PC-3 (cell line): ENCODE measurements at regions not wholly inside any gene's neighbourhood (a gene's known extent, or its start where the extent isn't known, plus 50 kb on each side); places are given as distances from the start of the nearest gene placed in this dataset.

Experiments
- ATAC-seq: fragments of 200-7000 bp; cut with Tn5 transposase; 2 replicates; pipeline ENCODE4 v1.9.1; 2020; ENCODE audit warnings: mild to moderate bottlenecking, moderate library complexity
- BruUV-seq: library from RNA; stranded (reverse); fragments of 400-500 nt; replicated peaks from 2 replicates; lab custom pipeline; 2021; lab: Mats Ljungman, UMichigan
- CTCF ChIA-PET: fragments of 300-600 bp; sonication (Branson Sonifier 250); formaldehyde crosslinking; loops from one replicate; lab custom pipeline; 2022; ENCODE audit warnings: antibody characterized with exemption; lab: Charles Lee
- POLR2A ChIA-PET: fragments of 300-600 bp; sonication (Branson Sonifier 250); formaldehyde crosslinking; loops from one replicate; lab custom pipeline; 2022; ENCODE audit warnings: antibody characterized with exemption; ENCODE audit not compliant: unreplicated experiment; lab: Charles Lee
- DNase-seq: peaks from one replicate; pipeline ENCODE4 v3.0.0-alpha.2; 2015
- H2AFZ ChIP-seq: fragments of 300-600 bp; sonication (generic); 2 replicates; pipeline ENCODE4 v1.6.0; 2016; ENCODE audit warnings: antibody characterized with exemption, low read length
- H3F3A ChIP-seq: fragments of 300-600 bp; sonication (generic); one replicate; pipeline ENCODE4 v1.6.0; 2017; ENCODE audit warnings: antibody characterized with exemption, low read length, control low read depth, mild to moderate bottlenecking; ENCODE audit not compliant: unreplicated experiment
- H3K27ac ChIP-seq: fragments of 300-600 bp; sonication (generic); 2 replicates; pipeline ENCODE4 v1.5.1; 2016; ENCODE audit warnings: mild to moderate bottlenecking, low read length
- H3K27me3 ChIP-seq: fragments of 300-600 bp; sonication (generic); 2 replicates; pipeline ENCODE4 v1.6.1; 2016; ENCODE audit warnings: low read length, mixed read lengths
- H3K36me3 ChIP-seq: fragments of 300-600 bp; sonication (generic); 2 replicates; pipeline ENCODE4 v1.6.1; 2016; ENCODE audit warnings: low read depth, mixed run types, low read length, mixed read lengths
- H3K4me1 ChIP-seq: fragments of 300-600 bp; sonication (generic); 2 replicates; pipeline ENCODE4 v1.5.1; 2016; ENCODE audit warnings: low read length; ENCODE audit not compliant: insufficient read depth
- H3K4me2 ChIP-seq: fragments of 300-600 bp; sonication (generic); 2 replicates; pipeline ENCODE4 v1.6.0; 2016; ENCODE audit warnings: low read length
- H3K4me3 ChIP-seq: fragments of 300-600 bp; sonication (generic); 2 replicates; pipeline ENCODE4 v1.5.1; 2016; ENCODE audit warnings: mild to moderate bottlenecking, low read length, mixed read lengths
- H3K79me2 ChIP-seq: fragments of 300-600 bp; sonication (generic); 2 replicates; pipeline ENCODE4 v1.6.1; 2017; ENCODE audit warnings: low read length, mixed read lengths
- H3K9ac ChIP-seq: fragments of 300-600 bp; sonication (generic); 2 replicates; pipeline ENCODE4 v1.6.0; 2016; ENCODE audit warnings: mild to moderate bottlenecking, low read length
- H3K9me2 ChIP-seq: fragments of 300-600 bp; sonication (generic); replicated peaks from 2 replicates; pipeline ENCODE4 v1.6.1; 2016; ENCODE audit warnings: mixed run types, low read length, mixed read lengths
- H3K9me3 ChIP-seq: fragments of 300-600 bp; sonication (generic); 2 replicates; pipeline ENCODE4 v1.6.1; 2016; ENCODE audit warnings: low read length, mixed read lengths
- H4K20me1 ChIP-seq: fragments of 300-600 bp; sonication (generic); 2 replicates; pipeline ENCODE4 v1.6.1; 2016; ENCODE audit warnings: low read length, mixed read lengths
- EZH2 ChIP-seq: fragments of 300-600 bp; sonication (generic); IDR thresholded peaks from one replicate; pipeline ENCODE4 v1.6.1; 2017; ENCODE audit warnings: antibody characterized with exemption, mild to moderate bottlenecking, low read length; ENCODE audit not compliant: unreplicated experiment
- EZH2phosphoT487 ChIP-seq: fragments of 300-600 bp; sonication (generic); IDR thresholded peaks from 2 replicates; pipeline ENCODE4 v1.6.1; 2018; ENCODE audit warnings: mild to moderate bottlenecking, antibody characterized with exemption, low read length, borderline replicate concordance
- intact Hi-C: fragments of 100-400 bp; cut with micrococcal nuclease; formaldehyde crosslinking; loops from 2 replicates; pipeline ENCODE4 v1.9.0; 2023
- TF ChIP-seq, protein P1 (sequence below): fragments of 300-600 bp; sonication (generic); conservative IDR thresholded peaks from 2 replicates; pipeline ENCODE4 v1.5.1; 2017; ENCODE audit warnings: antibody characterized with exemption, low read depth, mild to moderate bottlenecking, low read length

DNA sequence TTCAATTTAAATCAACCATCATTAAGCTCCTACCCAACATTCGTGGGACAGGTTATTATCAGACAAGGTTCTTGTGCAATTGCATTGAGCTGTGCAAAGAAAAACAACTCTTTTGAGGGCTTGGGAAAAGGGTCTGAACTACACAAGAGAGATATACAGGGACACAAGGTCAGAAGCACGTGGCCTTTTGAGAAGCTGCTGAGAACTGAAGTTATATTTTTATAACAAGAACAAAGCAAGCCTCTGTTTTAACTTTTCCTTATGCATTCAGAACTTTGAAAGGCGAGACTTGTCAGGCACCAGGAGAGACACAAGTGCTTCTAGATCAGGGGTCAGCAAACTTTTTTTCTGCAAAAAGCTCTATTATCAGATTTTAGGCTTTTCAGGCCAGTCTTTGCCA is 274.8 kb upstream of the VCX start:
- no peaks in the 10 kb centered on the region for H4K20me1 ChIP-seq
- 0 out of 2 replicates have a peak, but pooled peaks cover 11% of the 10 kb centered on the region for H3K27me3 ChIP-seq
- DNase-seq, result no peak
- H3K79me2 ChIP-seq, result no peaks in the 10 kb centered on the region
- H3K36me3 ChIP-seq, result no peaks in the 10 kb centered on the region
- no peak overlapping the region for H2AFZ ChIP-seq
- H3K4me3 ChIP-seq, result no peak overlapping the region
- POLR2A ChIA-PET, result no interaction called here
- BruUV-seq, result no TSS peak
- no peaks in the 10 kb centered on the region for H3F3A ChIP-seq
- intact Hi-C loops, result no loop called here
- H3K9me3 ChIP-seq, result no peaks in the 10 kb centered on the region
- CTCF ChIA-PET, result no interaction called here
- no peak for ATAC-seq
- no peaks in the 10 kb centered on the region for H3K9me2 ChIP-seq
- no peak overlapping the region for H3K9ac ChIP-seq
- no peaks in the 10 kb centered on the region for H3K4me1 ChIP-seq
- TF ChIP-seq EZH2phosphoT487 (no peak), EZH2 (no peak)
- TF ChIP-seq, protein P1, sequence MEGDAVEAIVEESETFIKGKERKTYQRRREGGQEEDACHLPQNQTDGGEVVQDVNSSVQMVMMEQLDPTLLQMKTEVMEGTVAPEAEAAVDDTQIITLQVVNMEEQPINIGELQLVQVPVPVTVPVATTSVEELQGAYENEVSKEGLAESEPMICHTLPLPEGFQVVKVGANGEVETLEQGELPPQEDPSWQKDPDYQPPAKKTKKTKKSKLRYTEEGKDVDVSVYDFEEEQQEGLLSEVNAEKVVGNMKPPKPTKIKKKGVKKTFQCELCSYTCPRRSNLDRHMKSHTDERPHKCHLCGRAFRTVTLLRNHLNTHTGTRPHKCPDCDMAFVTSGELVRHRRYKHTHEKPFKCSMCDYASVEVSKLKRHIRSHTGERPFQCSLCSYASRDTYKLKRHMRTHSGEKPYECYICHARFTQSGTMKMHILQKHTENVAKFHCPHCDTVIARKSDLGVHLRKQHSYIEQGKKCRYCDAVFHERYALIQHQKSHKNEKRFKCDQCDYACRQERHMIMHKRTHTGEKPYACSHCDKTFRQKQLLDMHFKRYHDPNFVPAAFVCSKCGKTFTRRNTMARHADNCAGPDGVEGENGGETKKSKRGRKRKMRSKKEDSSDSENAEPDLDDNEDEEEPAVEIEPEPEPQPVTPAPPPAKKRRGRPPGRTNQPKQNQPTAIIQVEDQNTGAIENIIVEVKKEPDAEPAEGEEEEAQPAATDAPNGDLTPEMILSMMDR, result no peak
- H3K27ac ChIP-seq, result no peak overlapping the region
- no peak overlapping the region for H3K4me2 ChIP-seq

DNA sequence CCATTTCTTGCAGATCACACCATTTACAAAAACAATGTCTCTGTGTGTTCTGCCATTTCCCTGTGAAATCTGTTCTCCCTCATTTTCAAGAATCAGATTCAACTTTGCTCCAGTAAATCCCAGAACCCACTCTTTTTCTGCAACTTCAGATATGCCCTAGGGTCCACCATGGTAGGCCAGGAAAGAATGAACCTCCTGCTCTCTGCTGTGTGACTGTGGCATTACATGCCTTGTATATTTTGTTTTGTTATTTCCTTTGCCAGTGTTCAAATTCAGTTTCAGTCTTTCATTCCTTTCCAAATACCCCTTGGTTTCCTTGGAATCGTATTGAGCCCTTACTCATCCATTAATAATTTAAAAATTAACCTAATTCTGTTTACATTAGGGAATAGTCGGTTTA is 290.2 kb upstream of the VCX start:
- no peak overlapping the region for H2AFZ ChIP-seq
- ChIA-PET POLR2A (no interaction called here), CTCF (no interaction called here)
- H3F3A ChIP-seq, result no peaks in the 10 kb centered on the region
- no peak overlapping the region for H3K27ac ChIP-seq
- no TSS peak for BruUV-seq
- H3K9me2 ChIP-seq, result no peaks in the 10 kb centered on the region
- no peaks in the 10 kb centered on the region for H3K27me3 ChIP-seq
- no peak for ATAC-seq
- no peaks in the 10 kb centered on the region for H3K36me3 ChIP-seq
- no peak overlapping the region for H3K9ac ChIP-seq
- intact Hi-C loops, result no loop called here
- no peak overlapping the region for H3K4me3 ChIP-seq
- TF ChIP-seq EZH2phosphoT487 (no peak), EZH2 (no peak)
- TF ChIP-seq, protein P1, result no peak; the same call in 1 of the 2 replicates
- H3K79me2 ChIP-seq, result no peaks in the 10 kb centered on the region
- no peaks in the 10 kb centered on the region for H3K9me3 ChIP-seq
- H3K4me2 ChIP-seq, result no peak overlapping the region
- DNase-seq, result no peak
- H4K20me1 ChIP-seq, result no peaks in the 10 kb centered on the region
- no peaks in the 10 kb centered on the region for H3K4me1 ChIP-seq

DNA sequence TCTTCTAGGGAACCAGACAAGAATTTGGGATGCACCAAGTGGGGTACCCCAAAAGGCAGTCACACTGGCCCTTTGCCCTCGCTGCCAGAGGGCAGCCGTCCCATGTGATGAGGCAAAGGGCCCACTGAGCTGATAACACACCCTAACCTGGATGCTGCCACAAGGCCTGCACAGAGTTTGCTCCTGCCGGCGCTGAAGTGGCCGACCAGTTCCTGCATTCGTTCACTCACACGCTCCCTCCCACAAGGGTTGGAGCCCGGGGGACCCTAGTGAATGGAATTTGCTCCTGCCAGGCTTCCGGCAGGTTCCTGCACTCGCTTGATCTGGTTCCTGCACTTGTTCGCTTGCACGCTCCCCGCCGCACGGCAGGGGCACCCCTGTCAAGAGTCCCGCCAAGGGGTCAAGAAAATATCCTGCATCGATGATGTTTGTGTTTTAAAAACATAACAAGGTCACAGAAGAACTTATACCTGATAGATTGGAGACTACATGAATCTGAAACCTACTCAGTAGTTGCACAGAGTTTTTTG is 296.4 kb upstream of the VCX start:
- H3K9me3 ChIP-seq, result no peaks in the 10 kb centered on the region
- no peak for DNase-seq
- H3K9ac ChIP-seq, result no peak overlapping the region
- ChIA-PET POLR2A (no interaction called here), CTCF (no interaction called here)
- ATAC-seq, result no peak
- no peaks in the 10 kb centered on the region for H3K79me2 ChIP-seq
- H3K27me3 ChIP-seq, result no peaks in the 10 kb centered on the region
- H3K4me2 ChIP-seq, result no peak overlapping the region
- no peak overlapping the region for H3K4me3 ChIP-seq
- H3F3A ChIP-seq, result no peaks in the 10 kb centered on the region
- no peaks in the 10 kb centered on the region for H3K36me3 ChIP-seq
- intact Hi-C loops, result no loop called here
- H3K9me2 ChIP-seq, result no peaks in the 10 kb centered on the region
- no peak overlapping the region for H2AFZ ChIP-seq
- no peaks in the 10 kb centered on the region for H3K4me1 ChIP-seq
- TF ChIP-seq EZH2phosphoT487 (no peak), EZH2 (no peak)
- TF ChIP-seq, protein P1, result no peak
- no peaks in the 10 kb centered on the region for H4K20me1 ChIP-seq
- BruUV-seq, result no TSS peak
- H3K27ac ChIP-seq, result no peak overlapping the region
